ENCODE measurements at regions not wholly inside any gene's neighbourhood (a gene's known extent, or its start where the extent isn't known, plus 50 kb on each side); places are given as distances from the start of the nearest gene placed in this dataset.

- TF ChIP-seq REST (IDR thresholded peaks at IDR 0.05; ENCODE audit: unreplicated experiment) = no peak
- TF ChIP-seq EZH2 (IDR thresholded peaks at IDR 0.05; ENCODE audit: low read depth, unreplicated experiment) = no peak
- no peak for TF ChIP-seq CTCF (conservative IDR thresholded peaks at IDR 0.05; ENCODE audit: low read depth in 2 of 2)
- no peak for TF ChIP-seq CREB1 (CRISPR knock-in tag; IDR thresholded peaks at IDR 0.05; ENCODE audit: low read depth)
- no peak for TF ChIP-seq POLR2AphosphoS5 (IDR thresholded peaks at IDR 0.05; ENCODE audit: low read depth)
- no peak for TF ChIP-seq EZH2phosphoT487 (IDR thresholded peaks at IDR 0.05; ENCODE audit: unreplicated experiment)
- no peak for TF ChIP-seq JUNB (IDR thresholded peaks at IDR 0.05; ENCODE audit: unreplicated experiment)
These were observed 284.0 kb upstream of the VLDLR start for GRCh38 chr9:2337627-2338026.
